ENCODE measurements at regions not wholly inside any gene's neighbourhood (a gene's known extent, or its start where the extent isn't known, plus 50 kb on each side); places are given as distances from the start of the nearest gene placed in this dataset.
"Not testable (repeated sequence)": the region's sequence is repeated elsewhere in the genome, so short reads cannot be mapped to it uniquely, and the experiment has no call there.

- no peak for DNase-seq (ENCODE audit: low read depth in 4 of 4, low spot score in 3 of 4)
Observed at GRCh38 chr6:27747637-27748036, 164.6 kb downstream of the OR2B2 start.

GRCh38 chr6:27746860-27747259 lies 165.3 kb downstream of the OR2B2 start:
- DNase-seq (ENCODE audit: low read depth in 4 of 4, low spot score in 3 of 4): not testable (repeated sequence)

- no peak for DNase-seq (ENCODE audit: low read depth in 4 of 4, low spot score in 3 of 4)
Observed at GRCh38 chr6:27743787-27744186, 168.4 kb downstream of the OR2B2 start.

DNA sequence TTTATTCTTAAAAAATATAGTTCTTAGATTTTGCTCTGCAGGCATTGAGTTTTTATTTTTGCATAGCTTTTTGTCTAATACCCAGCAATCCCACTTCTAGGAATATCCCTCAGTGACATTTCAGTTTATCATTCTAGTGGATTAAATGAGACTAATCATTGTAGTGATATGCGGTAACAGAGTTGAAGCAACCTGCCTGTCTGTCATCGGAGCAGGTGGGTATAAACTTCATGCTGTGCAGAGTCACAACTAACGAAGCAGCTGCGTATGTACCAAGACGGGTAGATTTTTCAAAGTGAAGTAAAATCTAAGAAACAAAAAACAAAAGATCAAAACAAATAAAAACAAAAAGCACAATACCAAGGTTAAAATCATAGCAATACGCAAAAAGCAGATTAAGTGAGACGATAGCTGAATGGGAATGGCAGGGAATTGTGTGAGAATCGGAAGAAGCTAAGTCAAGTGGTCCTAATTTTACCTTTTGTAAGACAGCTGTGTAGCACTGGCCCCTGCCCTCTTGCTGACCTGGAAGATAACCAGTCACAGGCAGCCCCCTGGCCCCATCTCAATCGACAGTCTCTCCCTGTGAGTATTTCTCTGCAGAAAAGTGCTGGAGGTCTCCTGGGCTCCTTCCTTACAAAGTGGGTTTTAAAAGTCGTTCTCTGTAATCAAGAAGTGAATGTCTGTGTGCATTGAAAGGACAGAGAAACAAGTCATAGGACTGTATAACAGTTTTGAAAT lies 169.2 kb downstream of the OR2B2 start:
- DNase-seq (ENCODE audit: low read depth in 4 of 4, low spot score in 3 of 4): no peak

DNA sequence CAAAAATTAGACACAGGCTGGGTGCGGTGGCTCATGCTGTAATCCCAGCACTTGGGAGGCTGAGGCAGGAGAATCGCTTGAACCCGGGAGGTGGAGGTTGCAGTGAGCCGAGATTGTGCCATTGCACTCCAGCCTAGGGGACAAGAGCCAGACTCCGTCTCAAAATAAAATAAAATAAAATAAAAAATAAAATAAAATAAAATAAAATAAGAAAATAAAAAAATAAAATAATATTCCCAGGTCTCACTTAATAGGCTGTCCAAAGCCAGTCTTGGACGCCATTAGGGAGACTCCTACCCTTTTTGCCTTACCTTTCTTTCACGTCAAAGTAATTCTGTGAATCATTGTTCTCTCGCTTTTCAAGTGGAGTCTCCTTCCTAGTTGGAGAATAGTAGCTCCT lies 172.3 kb downstream of the OR2B2 start:
- not testable (repeated sequence) for DNase-seq (ENCODE audit: low read depth in 4 of 4, low spot score in 3 of 4)

GRCh38 chr6:27736686-27737085 lies 175.5 kb downstream of the OR2B2 start:
- DNase-seq (ENCODE audit: low read depth in 4 of 4, low spot score in 3 of 4): no peak

DNA sequence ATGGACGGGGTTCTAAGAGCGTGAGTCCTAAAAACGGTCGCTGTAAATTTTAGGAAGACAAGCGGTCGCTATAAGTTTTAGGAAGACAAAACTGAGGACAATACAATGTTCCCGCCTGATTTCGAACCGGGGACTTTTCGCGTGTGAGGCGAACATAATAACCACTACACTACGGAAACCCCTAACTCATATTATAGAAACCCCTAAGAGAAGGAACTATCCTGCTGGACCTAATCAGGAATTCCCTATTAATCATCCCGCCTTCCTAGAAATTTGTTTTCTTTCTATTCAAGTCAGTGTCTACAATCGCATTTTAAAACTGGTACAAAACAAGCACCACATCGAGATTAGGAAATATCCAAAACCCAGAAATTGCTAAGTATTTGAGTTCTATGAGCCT lies 183.8 kb downstream of the OR2B2 start:
- DNase-seq (ENCODE audit: low read depth in 4 of 4, low spot score in 3 of 4): no peak

DNA sequence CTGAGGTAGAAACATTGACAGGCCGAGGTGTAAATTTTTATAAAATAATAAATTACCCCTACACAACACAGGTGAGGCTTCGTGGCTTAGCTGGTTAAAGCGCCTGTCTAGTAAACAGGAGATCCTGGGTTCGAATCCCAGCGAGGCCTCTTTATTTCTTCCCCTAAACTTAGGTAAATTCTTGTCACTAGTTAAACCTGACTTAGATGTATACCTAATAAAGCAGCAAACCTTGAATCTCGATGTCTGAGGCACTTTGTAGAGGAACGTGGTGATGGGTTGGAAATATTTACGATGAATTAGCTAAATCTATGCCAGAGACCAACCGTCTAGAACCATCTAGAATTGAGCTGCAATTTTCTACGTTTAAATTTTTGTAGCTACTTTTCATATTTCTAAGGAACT lies 185.6 kb downstream of the OR2B2 start:
- no peak for DNase-seq (ENCODE audit: low read depth in 4 of 4, low spot score in 3 of 4)

- DNase-seq (ENCODE audit: low read depth in 4 of 4, low spot score in 3 of 4): no peak
Observed at GRCh38 chr6:27720607-27721580, 191.3 kb downstream of the OR2B2 start.

- not testable (repeated sequence) for DNase-seq (ENCODE audit: low read depth in 4 of 4, low spot score in 3 of 4)
Observed at GRCh38 chr6:27719039-27719438, 193.2 kb downstream of the OR2B2 start.

DNA sequence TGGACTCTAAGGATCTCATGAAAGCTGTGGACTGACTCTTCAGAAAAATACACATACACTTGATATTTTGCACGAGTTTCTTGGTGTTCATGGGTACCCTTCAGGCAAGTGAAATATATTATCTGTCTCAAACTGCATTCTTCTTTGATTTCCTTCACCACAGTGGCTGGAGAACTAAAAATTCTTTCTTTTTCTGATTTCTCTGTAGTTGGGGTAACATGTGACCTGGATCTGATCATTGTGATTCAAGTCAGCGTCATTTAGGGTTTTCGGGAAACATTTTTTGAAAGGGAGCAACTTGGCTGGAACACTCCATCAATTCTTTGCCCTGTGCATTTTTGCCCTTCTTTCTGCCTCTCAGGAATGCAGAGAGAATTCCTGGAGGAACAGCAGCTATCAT lies 205.8 kb downstream of the OR2B2 start:
- no peak for DNase-seq (ENCODE audit: low read depth in 4 of 4, low spot score in 3 of 4)

- DNase-seq (ENCODE audit: low read depth in 4 of 4, low spot score in 3 of 4): no peak
Observed at GRCh38 chr6:27700337-27700736, 211.9 kb downstream of the OR2B2 start.

GRCh38 chr6:27694547-27694874 lies 217.7 kb downstream of the OR2B2 start:
- DNase-seq (ENCODE audit: low read depth in 4 of 4, low spot score in 3 of 4): no peak

- DNase-seq (ENCODE audit: low read depth in 4 of 4, low spot score in 3 of 4): no peak
Observed at GRCh38 chr6:27693766-27694546, 218.2 kb downstream of the OR2B2 start.

- not testable (repeated sequence) for DNase-seq (ENCODE audit: low read depth in 4 of 4, low spot score in 3 of 4)
Observed at GRCh38 chr6:27692133-27692532, 219.2 kb upstream of the ZNF184 start.

DNA sequence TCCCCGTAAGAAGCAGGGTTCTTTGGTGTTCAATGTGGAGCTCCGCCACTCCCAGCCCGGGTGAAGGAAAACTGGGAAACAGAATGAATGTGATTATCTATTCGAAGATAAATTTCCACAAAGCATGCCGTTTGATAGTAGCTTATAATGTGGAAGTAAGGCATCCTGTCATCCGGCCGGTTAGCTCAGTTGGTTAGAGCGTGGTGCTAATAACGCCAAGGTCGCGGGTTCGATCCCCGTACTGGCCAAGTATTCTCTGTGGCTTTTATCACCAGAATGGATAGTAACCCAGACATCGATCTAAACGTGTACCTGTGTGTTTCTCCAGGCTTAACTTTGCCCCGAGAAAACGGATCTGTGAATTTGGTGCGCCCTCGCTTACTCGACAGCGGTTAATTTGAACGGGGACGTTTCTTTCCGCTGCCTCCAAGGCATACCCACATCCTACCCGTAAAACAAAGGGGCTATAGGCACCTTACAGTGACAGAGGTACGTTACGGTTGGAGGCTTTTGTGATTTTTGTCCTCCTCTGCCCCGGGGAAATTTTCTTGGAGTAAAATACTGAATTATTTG lies 215.2 kb upstream of the ZNF184 start:
- peak in 1 of 4 donors; percentile 70 for DNase-seq (ENCODE audit: low read depth in 4 of 4, low spot score in 3 of 4)

DNA sequence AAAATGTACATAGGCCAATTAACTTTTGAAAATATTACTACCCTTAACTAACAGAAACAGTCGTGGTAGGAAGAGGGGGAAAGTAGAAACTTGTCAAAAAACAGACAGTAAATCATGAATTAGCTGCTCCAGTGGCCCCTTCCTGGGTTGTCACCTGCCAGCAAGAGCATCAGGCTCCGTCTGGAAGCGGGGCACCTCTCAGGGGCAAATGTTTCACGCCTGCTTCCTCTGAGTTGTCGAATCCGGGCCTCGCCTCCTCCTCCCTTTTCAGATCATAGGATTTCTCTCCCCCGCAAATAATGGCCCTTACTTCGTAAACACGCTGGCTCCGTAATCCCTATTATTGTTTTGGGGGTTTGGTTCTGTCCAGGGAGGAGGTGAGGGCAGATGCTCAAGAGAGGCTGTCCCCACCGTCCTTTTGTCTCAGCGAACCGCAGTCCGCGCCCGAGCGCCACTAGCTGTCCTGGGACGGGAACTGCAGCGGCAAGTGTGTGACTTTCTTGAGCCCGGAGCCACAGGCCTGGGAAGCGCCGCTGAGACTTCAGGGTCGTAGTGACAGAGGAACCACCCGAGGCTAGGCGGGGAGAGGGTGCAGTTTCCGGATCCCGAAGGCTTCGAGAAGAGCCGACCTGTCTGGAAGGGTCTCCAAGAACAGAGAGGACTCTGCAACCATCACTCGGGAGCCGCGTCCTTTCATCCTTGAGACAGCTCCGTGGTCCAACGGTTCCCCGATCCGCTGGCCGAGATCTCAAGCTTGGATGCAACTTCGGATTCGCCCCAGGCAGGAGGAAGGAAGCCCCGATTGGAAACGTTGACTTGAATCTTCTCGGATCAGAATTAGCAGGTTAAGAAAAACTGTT lies 214.5 kb upstream of the ZNF184 start:
- no peak for DNase-seq (ENCODE audit: low read depth in 4 of 4, low spot score in 3 of 4)

GRCh38 chr6:27685279-27685678 lies 212.4 kb upstream of the ZNF184 start:
- DNase-seq (ENCODE audit: low read depth in 4 of 4, low spot score in 3 of 4): no peak

- no peak for DNase-seq (ENCODE audit: low read depth in 4 of 4, low spot score in 3 of 4)
Observed at GRCh38 chr6:27684264-27685211, 211.6 kb upstream of the ZNF184 start.

Measured in left renal pelvis (tissue), 4 donors.